ENCODE measurements at regions not wholly inside any gene's neighbourhood (a gene's known extent, or its start where the extent isn't known, plus 50 kb on each side); places are given as distances from the start of the nearest gene placed in this dataset.

DNA sequence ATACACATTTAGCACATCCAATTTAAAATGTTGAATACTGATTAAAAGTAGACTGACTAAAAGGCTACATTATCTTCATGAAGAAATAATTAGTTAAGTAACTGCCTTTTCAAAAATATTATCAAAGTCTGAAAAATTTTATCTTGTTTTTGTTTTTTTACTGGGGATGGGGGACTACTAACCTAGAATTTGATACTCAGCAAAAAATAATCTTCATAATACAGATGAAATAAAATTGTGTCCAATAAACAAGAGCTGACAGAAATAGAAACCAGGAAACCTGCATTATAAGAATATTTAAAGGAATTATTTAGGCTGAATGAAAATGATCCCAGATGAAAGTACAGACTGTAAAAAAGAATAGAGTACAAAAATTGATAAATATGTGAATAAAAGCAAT lies 200.7 kb upstream of the RGPD4 start:
- no peak for DNase-seq

DNA sequence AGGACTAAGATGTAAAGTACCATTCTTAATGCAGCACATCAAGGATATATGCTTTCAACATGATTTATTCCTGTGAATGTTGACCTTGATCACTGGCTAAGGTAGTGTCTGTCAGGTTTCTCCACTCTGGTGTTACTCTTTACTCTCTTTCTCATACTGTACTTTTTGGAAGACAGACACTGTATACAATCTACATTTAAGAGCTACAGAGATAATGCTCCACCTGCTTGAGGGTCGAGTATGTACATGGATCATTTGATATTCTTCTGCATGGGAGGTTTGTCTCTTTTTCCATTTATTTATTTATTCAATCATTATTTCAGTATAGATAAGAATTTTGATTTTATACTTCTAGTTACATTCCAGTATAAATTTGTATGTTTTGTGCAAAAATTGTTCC lies 199.5 kb upstream of the RGPD4 start:
- DNase-seq: no peak

DNA sequence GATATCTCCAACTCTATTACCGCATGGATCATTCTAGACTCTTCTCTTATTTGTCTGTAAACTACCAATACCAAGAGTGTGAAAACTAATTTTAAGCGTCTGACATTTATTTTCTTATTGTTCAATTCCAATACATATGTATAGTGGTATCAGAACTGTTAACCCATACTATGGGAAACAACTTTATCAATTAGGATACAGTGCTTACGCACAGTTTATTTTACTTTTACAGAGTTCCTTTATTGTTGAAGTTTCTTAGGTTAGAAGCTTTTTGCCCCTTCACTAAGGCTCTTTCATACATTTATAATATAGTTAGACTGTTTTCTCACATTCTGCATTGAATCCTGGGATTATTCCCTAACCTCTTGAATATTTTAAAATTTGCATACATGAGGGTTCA lies 198.8 kb upstream of the RGPD4 start:
- DNase-seq: no peak

DNA sequence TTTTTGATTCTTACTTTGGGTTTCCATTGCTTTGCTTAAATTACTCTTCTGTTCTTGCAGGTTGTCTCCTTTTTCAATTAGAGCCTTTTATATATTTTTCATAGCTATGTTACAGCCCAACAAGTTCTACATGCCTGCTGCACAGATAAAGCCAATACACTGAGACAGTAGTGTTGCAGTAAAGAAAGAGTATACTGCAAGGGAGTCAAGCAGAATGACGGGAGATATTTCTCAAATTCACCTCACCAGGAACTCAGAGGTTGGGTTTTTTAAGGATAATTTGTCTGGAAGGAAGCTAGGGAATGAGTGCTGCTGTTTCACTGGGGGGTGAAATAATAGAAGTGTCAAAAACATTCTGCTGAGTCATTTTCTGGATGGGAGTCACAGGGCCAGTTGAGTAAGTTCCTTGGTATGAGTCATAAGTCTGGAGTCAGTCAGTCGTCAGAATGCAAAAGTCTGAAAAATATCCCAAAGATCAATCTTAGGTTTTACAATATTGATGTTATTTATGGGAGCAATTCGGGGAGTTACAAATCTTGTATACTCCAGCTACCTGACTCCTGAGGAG lies 193.0 kb upstream of the RGPD4 start:
- DNase-seq: peak in 1 of 3 donors; percentile 77

DNA sequence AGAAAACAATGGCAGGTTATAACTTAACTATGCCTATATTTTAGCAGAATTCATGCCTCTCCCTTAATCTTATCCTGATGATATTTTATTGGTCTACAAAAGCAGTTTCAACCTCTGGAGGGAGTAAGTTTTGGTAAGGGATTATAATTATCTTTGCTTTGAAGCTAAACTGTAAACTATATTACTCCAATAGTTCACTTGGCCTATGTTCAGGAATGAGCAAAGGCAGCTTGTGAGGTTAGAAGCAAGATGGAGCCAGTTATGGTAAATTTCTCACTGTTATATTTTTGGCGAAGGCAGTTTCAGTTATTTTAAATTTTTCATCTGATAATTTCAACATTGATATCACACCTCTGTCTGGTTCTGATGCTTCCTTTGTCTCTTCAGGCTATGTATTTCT lies 192.5 kb upstream of the RGPD4 start:
- DNase-seq: no peak

DNA sequence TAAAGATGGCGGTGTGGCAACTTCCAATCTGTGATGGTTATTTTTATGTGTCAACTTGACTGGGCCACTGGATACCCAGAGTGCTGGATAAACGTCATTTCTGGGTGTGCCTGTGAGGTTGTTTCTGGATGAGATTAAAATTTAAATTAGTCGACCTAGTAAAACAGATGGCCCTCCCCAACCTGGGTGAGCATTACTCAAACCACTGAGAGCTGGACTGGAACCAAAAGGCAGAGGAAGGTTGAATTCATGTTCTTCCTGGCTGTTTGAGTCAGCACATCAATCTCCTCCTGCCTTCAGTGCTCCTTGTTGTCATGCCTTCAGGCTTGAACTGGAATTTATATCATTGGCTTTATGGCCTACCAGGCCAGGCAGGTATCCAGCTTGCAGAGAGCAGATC lies 190.8 kb upstream of the RGPD4 start:
- peak in 1 of 3 donors; percentile 72 for DNase-seq

DNA sequence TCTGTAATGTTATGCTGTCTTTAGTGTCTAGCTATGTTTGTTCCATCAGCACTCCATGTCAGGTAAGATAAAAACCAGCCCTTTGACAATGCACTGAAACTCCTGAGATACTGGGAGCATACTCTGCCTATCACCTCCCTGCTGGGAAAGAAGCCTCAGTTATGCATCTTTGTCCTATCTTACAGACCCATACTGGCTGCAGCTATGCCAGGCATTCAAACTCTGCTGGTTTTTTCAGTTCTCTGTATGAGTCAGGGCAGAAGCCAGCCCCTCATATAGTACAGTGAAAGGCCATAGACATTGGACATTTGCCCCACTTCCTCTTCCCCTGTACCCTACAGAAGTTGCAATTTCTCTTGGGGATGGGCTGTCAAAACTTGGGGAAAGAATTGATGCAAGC lies 181.1 kb upstream of the RGPD4 start:
- peak in 1 of 3 donors; percentile 11 for DNase-seq

DNA sequence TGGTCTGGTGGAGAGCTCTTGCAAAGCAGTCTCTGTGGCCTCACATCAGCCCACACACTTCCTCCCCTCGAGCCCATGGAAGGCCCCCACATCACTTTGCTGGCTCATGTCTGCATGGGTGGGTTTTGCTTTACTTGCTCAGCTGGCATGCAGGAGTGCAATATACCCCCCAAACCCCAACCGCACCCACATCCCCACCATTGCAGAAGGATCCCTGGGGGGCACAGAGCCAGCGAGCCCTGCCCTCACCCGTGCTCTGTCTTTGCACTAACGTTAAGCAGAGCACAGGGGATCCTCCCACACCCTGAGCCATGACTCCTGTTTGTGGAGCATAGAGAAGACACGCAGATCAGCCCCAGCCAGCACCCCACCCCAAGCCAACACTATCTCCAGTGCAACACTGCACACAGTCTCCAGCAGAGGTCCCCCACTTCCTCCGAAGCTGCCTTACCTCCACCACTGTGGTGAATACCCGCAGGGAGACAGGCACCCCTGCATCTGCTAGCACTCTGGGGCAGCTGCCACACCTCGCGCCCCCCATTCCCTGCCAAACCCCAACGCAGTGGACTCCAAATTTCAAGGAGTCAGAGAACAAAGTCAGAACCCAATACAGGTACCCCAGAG lies 177.8 kb upstream of the RGPD4 start:
- DNase-seq: no peak

DNA sequence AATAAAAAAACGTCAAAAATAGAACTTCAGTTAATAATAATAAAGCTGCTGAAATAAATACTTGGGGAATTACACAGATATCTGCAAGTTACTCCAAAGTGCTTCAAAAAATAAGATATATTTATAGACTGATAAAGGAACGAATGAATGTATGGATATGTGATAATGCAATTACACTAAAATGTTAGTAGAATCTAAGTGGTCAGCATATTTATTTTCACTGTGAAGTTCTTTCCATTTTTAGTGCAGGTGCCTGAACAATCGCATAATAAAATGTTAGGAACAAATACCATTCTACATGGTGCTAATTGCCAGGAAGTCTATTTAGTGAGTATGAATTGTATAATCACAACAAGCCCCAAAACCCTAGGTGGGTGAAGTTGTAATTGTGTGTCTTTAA lies 169.6 kb upstream of the RGPD4 start:
- no peak for DNase-seq

DNA sequence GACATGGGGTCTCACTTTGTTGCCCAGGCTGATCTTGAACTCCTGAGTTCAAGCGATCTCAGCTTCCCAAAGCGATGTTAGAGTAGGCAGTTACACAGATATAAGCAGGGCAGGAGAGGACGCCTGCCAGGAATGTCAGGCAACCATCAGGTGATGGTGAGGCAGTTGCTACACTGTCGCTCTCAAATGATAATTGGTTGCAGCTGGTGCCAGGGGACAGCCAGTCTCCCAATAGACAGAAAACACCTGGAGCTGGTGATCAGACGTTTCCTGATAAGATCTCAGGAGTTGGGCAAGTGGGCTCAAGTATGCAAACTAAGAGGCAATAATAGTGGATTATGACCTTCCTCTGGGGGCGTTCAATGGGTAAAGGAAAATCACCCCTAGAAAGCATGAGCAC lies 163.1 kb upstream of the RGPD4 start:
- no peak for DNase-seq

DNA sequence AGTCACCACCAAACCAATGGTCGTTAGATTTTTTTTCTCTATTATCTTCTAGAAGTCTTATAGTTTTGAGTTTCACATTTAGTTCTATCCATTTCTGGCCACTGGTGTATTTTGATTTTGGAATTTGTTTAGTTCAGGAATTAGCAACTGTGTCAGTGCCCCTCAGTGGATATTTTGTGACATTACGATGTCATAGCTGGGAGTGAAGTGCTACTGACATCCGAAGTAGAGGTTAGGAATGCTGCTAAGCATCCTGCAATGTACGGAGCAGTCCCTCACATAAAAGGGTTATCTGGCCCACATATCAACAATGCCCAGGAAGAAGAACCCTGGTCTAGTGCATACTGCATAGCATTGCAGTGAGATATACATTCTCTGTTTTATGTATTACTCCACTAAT lies 157.4 kb upstream of the RGPD4 start:
- peak; percentile 7 to 45 (median 12) for DNase-seq

DNA sequence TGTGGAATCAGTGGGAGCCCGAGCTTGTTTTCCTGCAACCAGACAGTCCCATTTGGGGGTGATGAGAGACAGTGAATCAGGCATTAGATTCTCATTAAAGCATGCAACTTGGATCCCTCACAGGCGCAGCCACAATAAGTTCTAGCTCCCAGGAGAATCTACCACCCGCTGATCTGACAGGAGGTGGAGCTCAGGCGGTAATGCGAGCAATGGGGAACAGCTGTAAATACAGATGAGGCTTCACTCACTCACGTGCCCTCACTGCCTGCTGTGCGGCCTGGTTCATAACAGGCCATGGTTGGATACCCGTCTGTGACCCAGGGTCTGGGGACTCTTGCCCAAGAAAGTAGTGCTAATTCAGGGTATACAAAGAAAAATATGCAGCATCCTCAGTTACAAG lies 144.8 kb upstream of the RGPD4 start:
- no peak for DNase-seq

DNA sequence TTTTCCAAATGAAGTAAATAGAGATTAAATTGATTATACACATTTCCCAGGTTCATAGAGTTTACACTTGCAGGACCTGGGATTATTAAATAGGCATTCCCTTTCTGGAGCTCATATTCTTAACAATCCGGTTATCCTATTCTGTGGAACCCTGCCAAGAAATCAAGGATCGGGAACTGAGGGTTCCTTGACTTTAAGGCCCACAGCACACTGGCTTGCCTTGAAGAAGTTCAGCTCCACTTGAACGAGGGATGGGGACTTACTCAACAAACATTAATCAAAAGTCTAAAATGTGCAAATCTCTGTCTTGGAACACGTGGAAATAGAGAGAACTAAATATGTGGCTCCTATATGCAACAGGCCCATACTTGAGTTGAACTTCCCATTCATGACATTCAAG lies 142.3 kb upstream of the RGPD4 start:
- no peak for DNase-seq

DNA sequence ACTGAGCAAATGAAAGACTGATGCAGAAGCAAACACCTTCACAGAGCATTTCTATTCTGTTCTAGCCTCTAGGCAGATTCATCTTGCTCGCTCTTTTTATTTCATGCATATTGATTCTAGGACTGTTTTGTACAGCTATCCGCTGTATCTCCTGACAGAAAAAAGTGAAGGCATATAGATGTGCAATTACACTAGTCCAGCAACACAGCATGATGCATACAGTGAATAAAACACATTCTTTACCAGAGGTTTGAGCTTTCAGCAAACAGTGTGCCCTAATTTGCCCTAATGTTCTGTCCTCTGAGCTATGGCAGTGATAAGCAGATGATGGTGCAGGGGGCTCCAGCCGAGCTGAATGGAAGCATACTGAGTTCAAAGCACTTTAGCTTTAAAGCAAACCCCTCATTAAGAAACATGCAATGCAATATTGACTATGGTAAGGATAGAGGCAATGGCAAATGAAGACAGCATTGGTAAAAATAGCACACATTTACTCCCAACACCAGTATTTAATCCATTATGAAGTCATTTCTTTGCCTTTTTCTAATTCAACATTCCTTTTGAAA lies 141.2 kb upstream of the RGPD4 start:
- DNase-seq: no peak

DNA sequence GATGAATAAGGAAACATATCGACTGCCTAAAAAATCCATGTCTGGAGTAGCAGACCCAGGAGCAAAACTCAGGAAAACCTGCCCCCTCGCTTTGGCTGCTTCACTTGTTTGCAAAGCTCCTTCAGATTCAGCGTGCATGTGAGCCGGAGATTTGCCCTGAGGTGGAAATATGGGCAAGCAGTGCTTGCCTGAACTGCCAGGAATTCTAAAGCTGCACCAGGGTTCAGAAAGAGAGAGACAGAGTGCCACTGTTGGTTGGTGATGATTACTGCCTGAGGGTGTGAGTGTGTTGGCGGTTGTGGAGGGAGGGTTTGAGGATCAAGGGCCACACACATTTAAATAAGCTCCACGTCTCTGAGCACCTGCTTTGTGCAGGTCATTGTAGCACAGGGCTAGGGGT lies 139.6 kb upstream of the RGPD4 start:
- DNase-seq: peak in 1 of 3 donors; percentile 8

DNA sequence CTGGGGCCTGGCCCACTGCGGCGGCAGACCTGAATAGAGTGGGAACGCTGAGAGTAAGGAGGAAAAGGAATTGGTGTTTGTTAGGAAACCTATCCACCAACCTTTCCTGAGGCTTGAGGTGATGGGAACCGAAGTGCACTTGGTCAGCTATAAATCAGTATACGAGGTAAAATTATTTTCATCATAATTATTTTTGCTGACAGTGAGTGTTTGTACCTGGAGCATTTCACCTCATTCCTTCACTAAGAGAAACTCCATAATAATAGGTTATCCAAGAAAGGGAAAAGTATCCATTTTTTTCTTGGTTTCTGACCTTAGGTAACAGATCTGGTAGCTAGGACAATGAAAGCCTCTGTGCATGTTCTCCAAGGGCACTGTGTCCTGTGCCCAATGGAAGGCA lies 138.6 kb upstream of the RGPD4 start:
- no peak for DNase-seq

DNA sequence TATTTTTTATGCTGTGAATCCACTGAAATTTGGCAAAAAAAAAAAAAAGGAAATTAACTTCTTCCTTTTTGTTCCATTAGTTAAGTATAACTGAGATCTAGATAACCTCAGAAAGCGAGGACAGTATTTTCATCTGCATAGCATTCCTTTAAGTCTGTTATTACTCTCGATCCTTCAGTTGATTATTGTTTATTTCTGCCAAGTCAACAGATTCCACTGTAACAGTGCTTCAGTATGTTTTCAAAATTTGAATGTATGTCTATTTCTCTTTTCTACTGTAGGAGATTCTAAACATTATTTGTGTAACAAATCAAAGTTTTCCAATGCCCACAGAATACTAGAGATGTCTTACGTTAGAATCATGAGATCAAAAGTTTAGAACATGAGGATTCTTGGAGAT lies 133.1 kb upstream of the RGPD4 start:
- no peak for DNase-seq

DNA sequence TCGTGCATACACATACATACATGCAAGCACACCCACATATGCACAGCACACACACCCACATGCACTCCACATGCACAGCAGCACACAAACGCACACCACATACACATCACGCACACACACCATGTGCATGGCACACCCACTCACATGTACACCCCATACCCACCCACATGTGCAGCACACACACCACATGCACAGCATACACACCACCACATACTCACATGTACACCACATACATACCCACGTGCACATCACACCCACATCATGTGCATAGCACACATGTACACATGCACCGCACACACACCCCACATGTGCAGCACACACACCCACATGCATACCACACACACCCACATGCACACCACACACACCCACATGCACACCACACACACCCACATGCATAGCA lies 132.0 kb upstream of the RGPD4 start:
- DNase-seq: no peak

DNA sequence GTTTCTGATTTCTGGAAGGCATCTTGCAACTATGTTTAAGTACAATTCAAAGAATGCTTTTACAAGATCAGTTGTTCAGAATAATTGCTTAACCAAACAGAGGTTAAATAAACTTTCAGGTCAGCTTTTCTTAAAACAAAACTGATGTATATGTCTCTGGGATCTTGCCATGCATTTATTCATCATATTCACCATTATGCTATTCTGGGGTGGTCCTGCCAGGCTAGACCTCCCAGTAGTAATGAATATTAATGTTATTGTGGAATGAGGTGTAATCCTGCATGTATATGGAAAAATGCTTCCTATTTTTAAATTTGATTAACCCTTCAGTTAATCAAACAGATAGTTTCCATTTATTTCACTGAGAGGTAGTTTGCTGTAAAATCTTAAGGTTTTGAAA lies 129.3 kb upstream of the RGPD4 start:
- no peak for DNase-seq

DNA sequence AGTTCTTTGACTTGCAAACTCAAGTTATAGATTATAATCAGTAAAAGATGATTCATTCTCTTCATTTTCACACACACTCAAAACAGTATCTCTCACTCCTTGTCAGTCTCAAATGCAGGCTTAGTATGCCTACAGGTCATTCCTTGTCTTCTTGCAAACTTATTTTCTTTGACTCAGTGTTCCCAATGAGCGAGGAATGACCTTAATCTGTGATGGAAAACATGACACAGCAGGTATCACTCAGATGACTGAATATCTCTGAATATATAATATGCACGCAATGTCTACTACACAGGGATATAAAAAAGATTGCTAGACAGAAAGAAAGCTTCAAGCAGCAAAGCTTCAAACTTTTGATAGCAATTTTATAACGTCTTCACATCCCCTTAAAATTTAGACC lies 127.8 kb upstream of the RGPD4 start:
- DNase-seq: no peak

DNA sequence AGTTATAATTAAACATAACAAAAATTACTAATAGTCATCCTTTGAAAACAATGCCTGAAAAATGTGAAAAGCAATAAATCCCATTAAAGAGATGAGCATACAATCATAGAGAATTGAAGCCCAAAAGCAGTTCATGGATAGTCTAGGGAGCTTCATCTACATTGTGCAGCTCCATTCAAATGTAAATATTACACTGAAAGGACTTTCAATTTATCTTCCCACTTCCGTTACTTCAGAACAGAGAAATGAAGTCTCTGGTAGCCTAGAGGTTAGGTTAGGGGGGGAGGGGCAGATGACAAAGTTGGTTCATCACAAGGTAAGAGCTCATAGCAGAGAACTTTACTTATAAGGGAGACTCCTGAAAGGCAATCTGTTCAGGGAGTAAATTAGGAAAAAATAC lies 126.6 kb upstream of the RGPD4 start:
- DNase-seq: no peak

DNA sequence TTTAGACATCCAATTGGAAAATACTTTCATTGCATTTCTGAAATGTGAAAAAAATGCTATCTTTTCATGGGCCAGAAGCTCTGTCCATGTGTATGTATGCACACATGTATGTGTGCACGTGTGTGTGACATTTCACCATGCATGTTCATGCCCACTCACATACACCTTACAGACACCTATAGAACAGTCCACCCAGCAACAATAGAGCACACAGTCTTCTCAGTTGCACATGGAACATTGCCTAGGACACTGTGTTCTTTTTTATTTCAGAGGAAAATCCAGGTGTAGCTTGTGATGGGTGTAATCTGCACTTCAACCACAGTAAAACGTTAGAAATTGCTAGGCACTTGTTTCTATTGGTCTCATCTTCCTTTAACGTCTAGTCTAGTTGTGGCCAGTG lies 114.8 kb upstream of the RGPD4 start:
- DNase-seq: no peak

DNA sequence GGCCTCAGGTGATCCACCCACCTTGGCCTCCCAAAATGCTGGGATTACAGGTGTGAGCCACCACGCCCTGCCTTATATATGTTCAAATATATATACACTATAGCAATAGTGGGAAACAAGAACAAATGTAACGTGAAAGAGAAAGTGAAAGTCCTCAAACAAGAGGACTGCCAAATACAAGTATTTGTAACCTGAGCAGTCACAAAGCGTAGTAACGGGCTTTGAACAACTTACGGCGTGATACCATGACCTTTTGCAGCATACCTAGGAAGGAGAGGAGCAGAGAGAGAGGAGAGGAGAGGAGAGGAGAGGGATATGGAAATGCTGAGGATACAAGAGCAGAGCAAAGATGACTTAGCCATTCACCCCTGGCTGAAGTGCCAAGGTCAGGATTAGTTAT lies 113.8 kb upstream of the RGPD4 start:
- peak in 1 of 3 donors; percentile 14 for DNase-seq

DNA sequence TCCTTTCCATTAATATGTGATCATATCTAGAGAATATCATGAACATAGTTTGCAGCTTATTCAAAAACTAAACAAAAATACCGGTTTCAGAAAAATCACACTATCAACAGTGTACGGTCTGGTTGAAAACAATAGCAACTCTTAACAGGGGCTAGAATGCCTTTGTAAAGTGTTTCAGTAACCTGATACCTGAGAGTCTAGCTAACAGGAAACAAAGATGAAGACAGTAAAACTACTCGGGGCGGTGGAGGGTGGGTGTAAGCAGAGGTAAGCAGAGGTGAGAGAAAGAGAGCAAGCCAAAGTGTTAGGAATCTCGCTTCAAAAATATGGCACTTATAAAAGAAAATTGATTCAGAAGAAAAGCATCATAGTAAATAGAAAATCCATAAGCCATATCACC lies 109.0 kb upstream of the RGPD4 start:
- no peak for DNase-seq
